Loucy (cell line): ENCODE measurements at regions not wholly inside any gene's neighbourhood (a gene's known extent, or its start where the extent isn't known, plus 50 kb on each side); places are given as distances from the start of the nearest gene placed in this dataset.

Source experiments
- H2AFZ ChIP-seq: fragments of 200-600 bp; sonication (generic); 2 replicates; pipeline ENCODE4 v1.6.0; 2016; ENCODE audit warnings: antibody characterized with exemption, mild to moderate bottlenecking, low read length, moderate library complexity
- H3F3A ChIP-seq: fragments of 200-600 bp; 2 replicates; pipeline ENCODE4 v1.6.0; 2016; ENCODE audit warnings: antibody characterized with exemption, low read depth, mild to moderate bottlenecking
- H3K27me3 ChIP-seq: fragments of 200-600 bp; sonication (generic); 2 replicates; pipeline ENCODE4 v1.6.1; 2014; ENCODE audit warnings: low read length, mild to moderate bottlenecking; ENCODE audit not compliant: insufficient read depth, poor library complexity, severe bottlenecking
- H3K36me3 ChIP-seq: fragments of 200-600 bp; sonication (generic); 2 replicates; pipeline ENCODE4 v1.6.1; 2016; ENCODE audit warnings: low read length; ENCODE audit not compliant: insufficient read depth
- H3K4me1 ChIP-seq: fragments of 200-600 bp; sonication (generic); 2 replicates; pipeline ENCODE4 v1.5.1; 2014; ENCODE audit warnings: low read length, mild to moderate bottlenecking; ENCODE audit not compliant: insufficient read depth, poor library complexity, severe bottlenecking
- H3K4me2 ChIP-seq: fragments of 200-600 bp; sonication (generic); 2 replicates; pipeline ENCODE4 v1.6.0; 2014; ENCODE audit warnings: antibody characterized with exemption, low read length, low read depth, mild to moderate bottlenecking; ENCODE audit not compliant: poor library complexity, severe bottlenecking
- H3K4me3 ChIP-seq: fragments of 200-600 bp; sonication (generic); 2 replicates; pipeline ENCODE4 v1.5.1; 2014; ENCODE audit warnings: low read length, mild to moderate bottlenecking, mixed read lengths; ENCODE audit not compliant: poor library complexity, severe bottlenecking
- H3K79me2 ChIP-seq: fragments of 200-600 bp; sonication (generic); 2 replicates; pipeline ENCODE4 v1.6.1; 2014; ENCODE audit warnings: low read length; ENCODE audit not compliant: insufficient read depth
- H3K9ac ChIP-seq: fragments of 200-600 bp; sonication (generic); 2 replicates; pipeline ENCODE4 v1.6.0; 2014; ENCODE audit warnings: mild to moderate bottlenecking, low read depth, low read length, moderate library complexity; ENCODE audit not compliant: poor library complexity, severe bottlenecking
- H3K9me2 ChIP-seq: fragments of 200-600 bp; sonication (generic); replicated peaks from 2 replicates; pipeline ENCODE4 v1.6.1; 2016; ENCODE audit warnings: low read depth, low read length, mixed read lengths
- H3K9me3 ChIP-seq: fragments of 200-600 bp; sonication (generic); 2 replicates; pipeline ENCODE4 v1.6.1; 2014; ENCODE audit warnings: mild to moderate bottlenecking, antibody characterized with exemption, low read length, low read depth; ENCODE audit not compliant: insufficient read depth
- H4K20me1 ChIP-seq: fragments of 200-600 bp; sonication (generic); 2 replicates; pipeline ENCODE4 v1.6.0; 2014; ENCODE audit warnings: antibody characterized with exemption, low read length, mild to moderate bottlenecking; ENCODE audit not compliant: insufficient read depth, poor library complexity, severe bottlenecking
- EZH2phosphoT487 ChIP-seq: fragments of 200-600 bp; IDR thresholded peaks from 2 replicates; pipeline ENCODE4 v1.6.1; 2018; ENCODE audit warnings: antibody characterized with exemption, mild to moderate bottlenecking, moderate library complexity, borderline replicate concordance
- TF ChIP-seq, protein P1 (sequence below): fragments of 200-600 bp; sonication (generic); conservative IDR thresholded peaks from 2 replicates; pipeline ENCODE4 v1.5.1; 2014; ENCODE audit warnings: mild to moderate bottlenecking, antibody characterized with exemption, low read length

GRCh38 chr14:83473416-83474235 lies 1940.0 kb upstream of the SEL1L start:
- TF ChIP-seq EZH2phosphoT487 = no peak
- TF ChIP-seq, protein P1, sequence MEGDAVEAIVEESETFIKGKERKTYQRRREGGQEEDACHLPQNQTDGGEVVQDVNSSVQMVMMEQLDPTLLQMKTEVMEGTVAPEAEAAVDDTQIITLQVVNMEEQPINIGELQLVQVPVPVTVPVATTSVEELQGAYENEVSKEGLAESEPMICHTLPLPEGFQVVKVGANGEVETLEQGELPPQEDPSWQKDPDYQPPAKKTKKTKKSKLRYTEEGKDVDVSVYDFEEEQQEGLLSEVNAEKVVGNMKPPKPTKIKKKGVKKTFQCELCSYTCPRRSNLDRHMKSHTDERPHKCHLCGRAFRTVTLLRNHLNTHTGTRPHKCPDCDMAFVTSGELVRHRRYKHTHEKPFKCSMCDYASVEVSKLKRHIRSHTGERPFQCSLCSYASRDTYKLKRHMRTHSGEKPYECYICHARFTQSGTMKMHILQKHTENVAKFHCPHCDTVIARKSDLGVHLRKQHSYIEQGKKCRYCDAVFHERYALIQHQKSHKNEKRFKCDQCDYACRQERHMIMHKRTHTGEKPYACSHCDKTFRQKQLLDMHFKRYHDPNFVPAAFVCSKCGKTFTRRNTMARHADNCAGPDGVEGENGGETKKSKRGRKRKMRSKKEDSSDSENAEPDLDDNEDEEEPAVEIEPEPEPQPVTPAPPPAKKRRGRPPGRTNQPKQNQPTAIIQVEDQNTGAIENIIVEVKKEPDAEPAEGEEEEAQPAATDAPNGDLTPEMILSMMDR = no peak
- Histone ChIP-seq H3K79me2 (no peaks in the 10 kb centered on the region), H4K20me1 (no peaks in the 10 kb centered on the region), H3K4me1 (no peaks in the 10 kb centered on the region), H3K9me2 (no peaks in the 10 kb centered on the region), H3F3A (no peaks in the 10 kb centered on the region), H3K9ac (no peak overlapping the region), H3K27me3 (no peaks in the 10 kb centered on the region), H3K4me2 (no peak overlapping the region), H3K4me3 (no peak overlapping the region), H3K36me3 (no peaks in the 10 kb centered on the region), H2AFZ (no peak overlapping the region), H3K9me3 (no peaks in the 10 kb centered on the region)

GRCh38 chr14:83478741-83479140 lies 1945.1 kb upstream of the SEL1L start:
- no peaks in the 10 kb centered on the region for H3K79me2 ChIP-seq
- no peaks in the 10 kb centered on the region for H3K4me1 ChIP-seq
- H3K4me3 ChIP-seq = no peak overlapping the region
- no peaks in the 10 kb centered on the region for H3K9me2 ChIP-seq
- TF ChIP-seq, protein P1 = no peak
- no peak for TF ChIP-seq EZH2phosphoT487
- no peak overlapping the region for H3K4me2 ChIP-seq
- no peak overlapping the region for H3K9ac ChIP-seq
- H2AFZ ChIP-seq = no peak overlapping the region
- H3K36me3 ChIP-seq = no peaks in the 10 kb centered on the region
- H3F3A ChIP-seq = no peaks in the 10 kb centered on the region
- no peaks in the 10 kb centered on the region for H4K20me1 ChIP-seq
- H3K9me3 ChIP-seq = no peaks in the 10 kb centered on the region
- H3K27me3 ChIP-seq = no peaks in the 10 kb centered on the region

GRCh38 chr14:83483063-83483462 lies 1949.4 kb upstream of the SEL1L start:
- Histone ChIP-seq H3F3A (no peaks in the 10 kb centered on the region), H4K20me1 (no peaks in the 10 kb centered on the region), H3K27me3 (no peaks in the 10 kb centered on the region), H3K9me3 (no peaks in the 10 kb centered on the region), H2AFZ (no peak overlapping the region), H3K9me2 (no peaks in the 10 kb centered on the region), H3K9ac (no peak overlapping the region), H3K4me1 (no peaks in the 10 kb centered on the region), H3K4me3 (no peak overlapping the region), H3K4me2 (no peak overlapping the region), H3K36me3 (no peaks in the 10 kb centered on the region), H3K79me2 (no peaks in the 10 kb centered on the region)
- TF ChIP-seq EZH2phosphoT487 = no peak
- TF ChIP-seq, protein P1 = no peak
